ENCODE measurements at regions not wholly inside any gene's neighbourhood (a gene's known extent, or its start where the extent isn't known, plus 50 kb on each side); places are given as distances from the start of the nearest gene placed in this dataset.

- DNase-seq: no peak
Observed at GRCh38 chr14:25134184-25134583, 84.2 kb upstream of the STXBP6 start.

GRCh38 chr14:25132732-25133422, 82.9 kb upstream of the STXBP6 start:
- DNase-seq: peak; percentile 45

GRCh38 chr14:25132094-25132493, 82.1 kb upstream of the STXBP6 start:
- DNase-seq: no peak

GRCh38 chr14:25122843-25123242, 72.9 kb upstream of the STXBP6 start:
- DNase-seq: no peak

- DNase-seq: no peak
Observed at GRCh38 chr14:25122211-25122610, 72.3 kb upstream of the STXBP6 start.

GRCh38 chr14:25121337-25122129, 71.6 kb upstream of the STXBP6 start:
- DNase-seq: no peak

GRCh38 chr14:25120261-25120660, 70.3 kb upstream of the STXBP6 start:
- DNase-seq: no peak

- DNase-seq: no peak
Observed at GRCh38 chr14:25118671-25119070, 68.7 kb upstream of the STXBP6 start.

GRCh38 chr14:25117342-25117741, 67.4 kb upstream of the STXBP6 start:
- DNase-seq: no peak

- no peak for DNase-seq
Observed at GRCh38 chr14:25116607-25117006, 66.7 kb upstream of the STXBP6 start.

- no peak for DNase-seq
Observed at GRCh38 chr14:25113394-25113793, 63.4 kb upstream of the STXBP6 start.

- no peak for DNase-seq
Observed at GRCh38 chr14:25111061-25111601, 61.2 kb upstream of the STXBP6 start.

- DNase-seq: no peak
Observed at GRCh38 chr14:25110106-25110505, 60.2 kb upstream of the STXBP6 start.

GRCh38 chr14:25108959-25109358, 59.0 kb upstream of the STXBP6 start:
- DNase-seq: no peak

GRCh38 chr14:25108291-25108690, 58.3 kb upstream of the STXBP6 start:
- DNase-seq: no peak

- no peak for DNase-seq
Observed at GRCh38 chr14:25103820-25104219, 53.9 kb upstream of the STXBP6 start.

GRCh38 chr14:25103271-25103670, 53.3 kb upstream of the STXBP6 start:
- DNase-seq: no peak

GRCh38 chr14:25102788-25103187, 52.8 kb upstream of the STXBP6 start:
- no peak for DNase-seq

GRCh38 chr14:25101276-25101675, 51.3 kb upstream of the STXBP6 start:
- DNase-seq: no peak

Data from NCI-H1694 (cell line).